ENCODE measurements at regions not wholly inside any gene's neighbourhood (a gene's known extent, or its start where the extent isn't known, plus 50 kb on each side); places are given as distances from the start of the nearest gene placed in this dataset.

GRCh38 chr7:17236171-17236570 is 62.3 kb upstream of the AHR start:
- no peaks in the 10 kb centered on the region for H3K27me3 ChIP-seq (replicated peaks; ENCODE audit: insufficient read depth)
- WGBS, 2 experiments (ENCODE audit: low coverage in 1 of 2, low lambda C conversion rate in 2 of 2, missing lambda C conversion rate in 2 of 2), result 83 to 91% methylated on average over 5 of the region's 5 CpGs
- no peak for DNase-seq
- in situ Hi-C loops (cut with MboI), result no loop called here
- no peak overlapping the region for H3K9ac ChIP-seq
- no peaks in the 10 kb centered on the region for H3K36me3 ChIP-seq (ENCODE audit: low read depth)
- no peaks in the 10 kb centered on the region for H3K9me2 ChIP-seq (ENCODE audit: insufficient read depth)
- no peaks in the 10 kb centered on the region for H3K79me2 ChIP-seq (ENCODE audit: insufficient read depth)
- no peak overlapping the region for H3K27ac ChIP-seq
- H3K4me1 ChIP-seq (ENCODE audit: insufficient read depth), result peaks cover 37% of the 10 kb centered on the region
- H3K4me3 ChIP-seq, result no peak overlapping the region
- peaks cover 7% of the 10 kb centered on the region for H3F3A ChIP-seq (ENCODE audit: insufficient read depth)
- no peak overlapping the region for H2AFZ ChIP-seq
- no peaks in the 10 kb centered on the region for H3K9me3 ChIP-seq (ENCODE audit: low read depth)
- no peak overlapping the region for H3K4me2 ChIP-seq (ENCODE audit: unreplicated experiment)
- no peak for TF ChIP-seq EZH2 (IDR thresholded peaks at IDR 0.05; ENCODE audit: insufficient read depth, poor library complexity, severe bottlenecking)
- TF ChIP-seq EZH2phosphoT487 (IDR thresholded peaks at IDR 0.05; ENCODE audit: insufficient read depth, low read depth), result no peak
- no peaks in the 10 kb centered on the region for H4K20me1 ChIP-seq (ENCODE audit: insufficient read depth)

GRCh38 chr7:17236603-17237002 is 61.8 kb upstream of the AHR start:
- Histone ChIP-seq H4K20me1 (ENCODE audit: insufficient read depth) (no peaks in the 10 kb centered on the region), H3K4me3 (no peak overlapping the region), H3K9me3 (ENCODE audit: low read depth) (no peaks in the 10 kb centered on the region), H3K4me1 (ENCODE audit: insufficient read depth) (peaks cover 37% of the 10 kb centered on the region), H3K79me2 (ENCODE audit: insufficient read depth) (no peaks in the 10 kb centered on the region), H3K4me2 (ENCODE audit: unreplicated experiment) (no peak overlapping the region), H3K9ac (no peak overlapping the region), H3K9me2 (ENCODE audit: insufficient read depth) (no peaks in the 10 kb centered on the region), H3K36me3 (ENCODE audit: low read depth) (no peaks in the 10 kb centered on the region), H3K27ac (no peak overlapping the region), H3K27me3 (replicated peaks; ENCODE audit: insufficient read depth) (no peaks in the 10 kb centered on the region), H3F3A (ENCODE audit: insufficient read depth) (peaks cover 7% of the 10 kb centered on the region), H2AFZ (no peak overlapping the region)
- peak; percentile 30 for DNase-seq
- 57 to 63% methylated on average over 1 of the region's 1 CpG for WGBS, 2 experiments (ENCODE audit: low coverage in 1 of 2, low lambda C conversion rate in 2 of 2, missing lambda C conversion rate in 2 of 2)
- TF ChIP-seq EZH2phosphoT487 (IDR thresholded peaks at IDR 0.05; ENCODE audit: insufficient read depth, low read depth) (no peak), EZH2 (IDR thresholded peaks at IDR 0.05; ENCODE audit: insufficient read depth, poor library complexity, severe bottlenecking) (no peak)
- in situ Hi-C loops (cut with MboI), result no loop called here

GRCh38 chr7:17239046-17239445 is 59.4 kb upstream of the AHR start:
- Histone ChIP-seq H3K9me3 (ENCODE audit: low read depth) (no peaks in the 10 kb centered on the region), H3K27ac (no peak overlapping the region), H3K79me2 (ENCODE audit: insufficient read depth) (no peaks in the 10 kb centered on the region), H3K4me1 (ENCODE audit: insufficient read depth) (peaks cover 32% of the 10 kb centered on the region), H3K36me3 (ENCODE audit: low read depth) (no peaks in the 10 kb centered on the region), H3K4me3 (no peak overlapping the region), H3F3A (ENCODE audit: insufficient read depth) (peaks cover 7% of the 10 kb centered on the region), H3K4me2 (ENCODE audit: unreplicated experiment) (no peak overlapping the region), H2AFZ (no peak overlapping the region), H4K20me1 (ENCODE audit: insufficient read depth) (no peaks in the 10 kb centered on the region), H3K9me2 (ENCODE audit: insufficient read depth) (no peaks in the 10 kb centered on the region), H3K27me3 (replicated peaks; ENCODE audit: insufficient read depth) (no peaks in the 10 kb centered on the region), H3K9ac (no peak overlapping the region)
- TF ChIP-seq EZH2phosphoT487 (IDR thresholded peaks at IDR 0.05; ENCODE audit: insufficient read depth, low read depth) (no peak), EZH2 (IDR thresholded peaks at IDR 0.05; ENCODE audit: insufficient read depth, poor library complexity, severe bottlenecking) (no peak)
- in situ Hi-C loops (cut with MboI), result no loop called here
- 96 to 100% methylated on average over 1 of the region's 1 CpG for WGBS, 2 experiments (ENCODE audit: low coverage in 1 of 2, low lambda C conversion rate in 2 of 2, missing lambda C conversion rate in 2 of 2)
- no peak for DNase-seq

GRCh38 chr7:17239683-17240521 is 58.5 kb upstream of the AHR start:
- peak; percentile 27 for DNase-seq
- Histone ChIP-seq H4K20me1 (ENCODE audit: insufficient read depth) (no peaks in the 10 kb centered on the region), H3K9me3 (ENCODE audit: low read depth) (no peaks in the 10 kb centered on the region), H3K4me2 (ENCODE audit: unreplicated experiment) (no peak overlapping the region), H3K9ac (no peak overlapping the region), H3K27ac (no peak overlapping the region), H3F3A (ENCODE audit: insufficient read depth) (peaks cover 4% of the 10 kb centered on the region), H3K79me2 (ENCODE audit: insufficient read depth) (no peaks in the 10 kb centered on the region), H3K9me2 (ENCODE audit: insufficient read depth) (no peaks in the 10 kb centered on the region), H3K4me3 (no peak overlapping the region), H3K4me1 (ENCODE audit: insufficient read depth) (peaks cover 24% of the 10 kb centered on the region), H3K36me3 (ENCODE audit: low read depth) (no peaks in the 10 kb centered on the region), H2AFZ (no peak overlapping the region), H3K27me3 (replicated peaks; ENCODE audit: insufficient read depth) (no peaks in the 10 kb centered on the region)
- 83% methylated on average over 7 of the region's 7 CpGs for WGBS, 2 experiments (ENCODE audit: low coverage in 1 of 2, low lambda C conversion rate in 2 of 2, missing lambda C conversion rate in 2 of 2)
- no peak for TF ChIP-seq EZH2phosphoT487 (IDR thresholded peaks at IDR 0.05; ENCODE audit: insufficient read depth, low read depth)
- TF ChIP-seq EZH2 (IDR thresholded peaks at IDR 0.05; ENCODE audit: insufficient read depth, poor library complexity, severe bottlenecking), result no peak
- in situ Hi-C loops (cut with MboI), result no loop called here
